HG03280 (cell line): ENCODE measurements at regions not wholly inside any gene's neighbourhood (a gene's known extent, or its start where the extent isn't known, plus 50 kb on each side); places are given as distances from the start of the nearest gene placed in this dataset.

Experiments used
- ATAC-seq: cut with Tn5 transposase; IDR thresholded peaks from one replicate; pipeline ENCODE4 v1.9.1; 2021; ENCODE audit warnings: mild to moderate bottlenecking, moderate library complexity; ENCODE audit not compliant: unreplicated experiment

- no peak for ATAC-seq
These were observed 272.0 kb downstream of the DHX15 start for GRCh38 chr4:24312261-24312913.

GRCh38 chr4:24303926-24304325 lies 280.4 kb downstream of the DHX15 start:
- no peak for ATAC-seq

- ATAC-seq, result no peak
These were observed 285.4 kb downstream of the DHX15 start for GRCh38 chr4:24298911-24299310.

GRCh38 chr4:24287096-24287495 lies 297.3 kb downstream of the DHX15 start:
- ATAC-seq, result no peak

GRCh38 chr4:24285759-24286158 lies 298.6 kb downstream of the DHX15 start:
- ATAC-seq, result no peak

- ATAC-seq, result no peak
These were observed 301.9 kb downstream of the DHX15 start for GRCh38 chr4:24282446-24282845.

GRCh38 chr4:24279911-24280375 lies 304.4 kb downstream of the DHX15 start:
- no peak for ATAC-seq

- ATAC-seq, result no peak
These were observed 304.9 kb downstream of the DHX15 start for GRCh38 chr4:24279469-24279868.

GRCh38 chr4:24278693-24279092 lies 305.7 kb downstream of the DHX15 start:
- no peak for ATAC-seq

GRCh38 chr4:24274381-24274941 lies 309.9 kb downstream of the DHX15 start:
- no peak for ATAC-seq

GRCh38 chr4:24273136-24273535 lies 311.2 kb downstream of the DHX15 start:
- no peak for ATAC-seq

GRCh38 chr4:24266951-24267722 lies 317.2 kb downstream of the DHX15 start:
- no peak for ATAC-seq

GRCh38 chr4:24265989-24266388 lies 318.4 kb downstream of the DHX15 start:
- ATAC-seq, result no peak

GRCh38 chr4:24262616-24263015 lies 321.7 kb downstream of the DHX15 start:
- ATAC-seq, result no peak

GRCh38 chr4:24262084-24262483 lies 322.3 kb downstream of the DHX15 start:
- no peak for ATAC-seq

- ATAC-seq, result no peak
These were observed 323.3 kb downstream of the DHX15 start for GRCh38 chr4:24260923-24261564.

- no peak for ATAC-seq
These were observed 324.1 kb downstream of the DHX15 start for GRCh38 chr4:24260133-24260715.

- ATAC-seq, result no peak
These were observed 327.8 kb downstream of the DHX15 start for GRCh38 chr4:24256547-24256946.

- ATAC-seq, result no peak
These were observed 328.3 kb downstream of the DHX15 start for GRCh38 chr4:24256066-24256465.

GRCh38 chr4:24252121-24252520 lies 332.2 kb downstream of the DHX15 start:
- no peak for ATAC-seq

- ATAC-seq, result no peak
These were observed 332.8 kb downstream of the DHX15 start for GRCh38 chr4:24251589-24251988.
